Neural crest cell (in vitro differentiated cells): ENCODE measurements at regions not wholly inside any gene's neighbourhood (a gene's known extent, or its start where the extent isn't known, plus 50 kb on each side); places are given as distances from the start of the nearest gene placed in this dataset.
A peak's percentile ranks its signal among the peaks of the same experiment; 100 is the strongest.

Experiments used
- DNase-seq: peaks from one replicate; pipeline ENCODE4 v3.0.0; 2021; ENCODE audit warnings: low read depth, mixed read lengths, low spot score
- H3K27ac Mint-ChIP-seq: one replicate; pipeline ENCODE4 v1.8.0; 2021; ENCODE audit warnings: mild to moderate bottlenecking, mixed read lengths; ENCODE audit not compliant: unreplicated experiment
- H3K27me3 Mint-ChIP-seq: 2 replicates; pipeline ENCODE4 v1.8.0; 2021; ENCODE audit warnings: low read depth, mild to moderate bottlenecking, mixed read lengths
- H3K36me3 Mint-ChIP-seq: 2 replicates; pipeline ENCODE4 v1.8.0; 2021; ENCODE audit warnings: low read depth, mild to moderate bottlenecking, mixed read lengths
- H3K4me1 Mint-ChIP-seq: 2 replicates; pipeline ENCODE4 v1.8.0; 2021; ENCODE audit warnings: mixed read lengths
- H3K4me3 Mint-ChIP-seq: one replicate; pipeline ENCODE4 v1.8.0; 2021; ENCODE audit warnings: mild to moderate bottlenecking, mixed read lengths
- H3K9me3 Mint-ChIP-seq: 2 replicates; pipeline ENCODE4 v1.8.0; 2021; ENCODE audit warnings: mixed read lengths
- TF ChIP-seq, protein P1 (sequence below): fragments of 200-600 bp; sonication (generic); conservative IDR thresholded peaks from 2 replicates; pipeline ENCODE4 v1.5.0; 2021; ENCODE audit warnings: antibody characterized with exemption, mild to moderate bottlenecking

DNA sequence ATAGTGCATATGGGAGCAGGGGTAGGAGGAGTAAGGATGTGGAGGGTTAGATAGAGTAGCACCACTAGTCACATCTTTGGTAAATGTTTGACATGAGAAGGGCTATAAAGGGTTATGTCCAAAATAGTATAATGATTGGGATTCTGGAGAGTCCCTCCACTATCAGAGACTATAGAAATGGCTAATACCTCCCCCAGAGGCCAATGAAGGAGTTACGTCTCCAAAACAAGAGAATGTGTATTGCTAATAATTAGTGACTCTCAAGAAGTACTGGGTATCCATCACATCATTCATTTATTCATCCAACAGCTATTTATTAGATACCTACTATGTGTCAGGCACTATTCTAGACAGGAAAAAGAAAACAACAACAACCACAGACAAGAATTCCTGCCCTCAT is 203.7 kb upstream of the UMPS start:
- H3K9me3 Mint-ChIP-seq, result peaks cover 12% of the 10 kb centered on the region

DNA sequence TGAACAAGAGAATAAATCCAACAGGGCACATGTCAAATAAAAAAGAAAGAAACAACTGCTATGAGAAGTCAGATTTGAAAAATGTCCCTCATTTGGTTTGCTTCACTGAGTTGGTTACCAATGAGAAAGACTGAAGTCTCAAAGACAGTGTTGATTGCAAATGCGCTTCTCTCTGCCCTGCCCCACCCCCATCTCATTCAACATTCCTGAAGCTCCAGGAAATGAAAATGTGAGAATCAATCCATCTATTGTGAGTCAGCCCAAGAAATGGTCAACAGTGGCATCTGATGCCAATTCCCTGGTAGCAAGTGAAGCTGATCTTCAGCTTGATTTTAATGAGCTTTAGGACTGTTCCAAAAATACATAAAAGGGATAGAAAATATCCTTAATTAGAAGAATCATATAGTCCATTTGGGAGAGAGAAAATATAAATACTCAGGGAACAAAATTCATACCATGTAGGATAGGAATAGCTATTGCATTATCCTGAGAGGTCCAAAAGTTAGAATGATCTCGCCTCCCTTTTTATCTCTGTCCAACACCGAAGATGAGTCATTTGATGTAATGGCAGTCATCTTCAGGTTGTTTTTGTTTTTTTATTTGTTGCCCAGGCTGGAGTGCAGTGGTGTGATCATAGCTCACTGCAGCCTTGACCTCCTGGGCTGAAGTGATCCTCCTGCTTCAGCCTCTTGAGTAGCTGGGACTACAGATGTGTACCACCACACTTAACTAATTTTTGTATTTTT is 200.3 kb upstream of the UMPS start:
- peaks cover 11% of the 10 kb centered on the region for H3K36me3 Mint-ChIP-seq
- peaks cover 14% of the 10 kb centered on the region for H3K9me3 Mint-ChIP-seq
- DNase-seq, result no peak
- no peak overlapping the region for H3K27ac Mint-ChIP-seq
- H3K4me3 Mint-ChIP-seq, result no peak overlapping the region
- TF ChIP-seq, protein P1, sequence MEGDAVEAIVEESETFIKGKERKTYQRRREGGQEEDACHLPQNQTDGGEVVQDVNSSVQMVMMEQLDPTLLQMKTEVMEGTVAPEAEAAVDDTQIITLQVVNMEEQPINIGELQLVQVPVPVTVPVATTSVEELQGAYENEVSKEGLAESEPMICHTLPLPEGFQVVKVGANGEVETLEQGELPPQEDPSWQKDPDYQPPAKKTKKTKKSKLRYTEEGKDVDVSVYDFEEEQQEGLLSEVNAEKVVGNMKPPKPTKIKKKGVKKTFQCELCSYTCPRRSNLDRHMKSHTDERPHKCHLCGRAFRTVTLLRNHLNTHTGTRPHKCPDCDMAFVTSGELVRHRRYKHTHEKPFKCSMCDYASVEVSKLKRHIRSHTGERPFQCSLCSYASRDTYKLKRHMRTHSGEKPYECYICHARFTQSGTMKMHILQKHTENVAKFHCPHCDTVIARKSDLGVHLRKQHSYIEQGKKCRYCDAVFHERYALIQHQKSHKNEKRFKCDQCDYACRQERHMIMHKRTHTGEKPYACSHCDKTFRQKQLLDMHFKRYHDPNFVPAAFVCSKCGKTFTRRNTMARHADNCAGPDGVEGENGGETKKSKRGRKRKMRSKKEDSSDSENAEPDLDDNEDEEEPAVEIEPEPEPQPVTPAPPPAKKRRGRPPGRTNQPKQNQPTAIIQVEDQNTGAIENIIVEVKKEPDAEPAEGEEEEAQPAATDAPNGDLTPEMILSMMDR, result no peak
- H3K27me3 Mint-ChIP-seq, result no peaks in the 10 kb centered on the region
- peaks cover 19% of the 10 kb centered on the region for H3K4me1 Mint-ChIP-seq

More for the DNA sequence above, 203.7 kb upstream of the UMPS start:
- Mint-ChIP-seq H3K27me3 (no peaks in the 10 kb centered on the region), H3K27ac (no peak overlapping the region), H3K4me1 (peaks cover 19% of the 10 kb centered on the region), H3K4me3 (no peak overlapping the region), H3K36me3 (peaks cover 12% of the 10 kb centered on the region)
- DNase-seq, result no peak
- TF ChIP-seq, protein P1, result peak; percentile 34

- Mint-ChIP-seq H3K4me3 (no peak overlapping the region), H3K9me3 (peaks cover 10% of the 10 kb centered on the region), H3K36me3 (peaks cover 6% of the 10 kb centered on the region), H3K4me1 (peaks cover 19% of the 10 kb centered on the region), H3K27ac (no peak overlapping the region), H3K27me3 (no peaks in the 10 kb centered on the region)
- TF ChIP-seq, protein P1, result no peak
- no peak for DNase-seq
These were observed 199.3 kb upstream of the UMPS start for GRCh38 chr3:124530916-124531315.

DNA sequence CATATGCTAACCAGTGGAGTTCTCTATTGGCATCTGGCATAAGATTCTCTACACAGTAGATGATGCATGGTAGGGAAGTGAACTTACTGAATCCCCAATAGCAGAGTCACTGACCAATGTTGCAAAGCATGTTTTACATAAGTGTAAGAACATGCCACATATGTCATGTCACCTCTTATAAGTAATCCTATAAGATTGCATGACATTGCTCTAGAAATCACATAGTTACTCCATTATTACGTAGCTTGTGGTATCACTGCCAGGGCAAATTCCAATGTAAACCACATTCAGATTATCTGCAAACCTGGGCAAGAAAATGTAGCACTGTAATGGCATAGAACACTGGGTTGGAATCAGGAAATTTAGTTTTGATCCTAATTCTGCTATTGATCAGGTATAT is 198.2 kb upstream of the UMPS start:
- H3K27ac Mint-ChIP-seq, result no peak overlapping the region
- DNase-seq, result no peak
- peaks cover 5% of the 10 kb centered on the region for H3K9me3 Mint-ChIP-seq
- TF ChIP-seq, protein P1, result no peak
- no peaks in the 10 kb centered on the region for H3K27me3 Mint-ChIP-seq
- no peak overlapping the region for H3K4me3 Mint-ChIP-seq
- H3K4me1 Mint-ChIP-seq, result peaks cover 19% of the 10 kb centered on the region
- H3K36me3 Mint-ChIP-seq, result peaks cover 2% of the 10 kb centered on the region

- no peak overlapping the region for H3K4me3 Mint-ChIP-seq
- H3K36me3 Mint-ChIP-seq, result no peaks in the 10 kb centered on the region
- no peak for DNase-seq
- peaks cover 6% of the 10 kb centered on the region for H3K4me1 Mint-ChIP-seq
- H3K9me3 Mint-ChIP-seq, result peaks cover 3% of the 10 kb centered on the region
- no peak overlapping the region for H3K27ac Mint-ChIP-seq
- H3K27me3 Mint-ChIP-seq, result no peaks in the 10 kb centered on the region
- TF ChIP-seq, protein P1, result no peak
These were observed 194.9 kb upstream of the UMPS start for GRCh38 chr3:124535306-124535705.
